Keratinocyte (primary cell): ENCODE measurements at regions not wholly inside any gene's neighbourhood (a gene's known extent, or its start where the extent isn't known, plus 50 kb on each side); places are given as distances from the start of the nearest gene placed in this dataset.

Experiments used
- DNase-seq: peaks from one replicate; pipeline ENCODE4 v3.0.0-alpha.2; 2011; ENCODE audit warnings: low read depth, missing footprints, low spot score
- FAIRE-seq: peaks from 2 replicates; lab custom pipeline; 2011; peaks lifted over from hg19 to GRCh38; lab: Jason Lieb, UNC
- H2AFZ ChIP-seq: 2 replicates; pipeline ENCODE4 v1.6.0; 2012; ENCODE audit warnings: low read length, control low read depth, inconsistent platforms; ENCODE audit not compliant: control insufficient read depth
- H3K27ac ChIP-seq: 2 replicates; pipeline ENCODE4 v1.5.1; 2011; ENCODE audit warnings: low read length; ENCODE audit not compliant: control insufficient read depth, insufficient read depth
- H3K27me3 ChIP-seq: 3 replicates; pipeline ENCODE4 v1.6.0; 2011; ENCODE audit warnings: low read length; ENCODE audit not compliant: control insufficient read depth, insufficient read depth; ENCODE audit errors: extremely low read depth
- H3K36me3 ChIP-seq, 2 experiments: 2 replicates in 1 of 2; 3 replicates in 1 of 2; pipeline ENCODE4 v1.5.1; 2011; ENCODE audit warnings: low read length in 2 of 2, mild to moderate bottlenecking in 1 of 2; ENCODE audit not compliant: control insufficient read depth in 2 of 2, insufficient read depth in 2 of 2; ENCODE audit errors: extremely low read depth in 1 of 2
- H3K4me1 ChIP-seq: 3 replicates; pipeline ENCODE4 v1.5.1; 2011; ENCODE audit warnings: low read length; ENCODE audit not compliant: control insufficient read depth, insufficient read depth; ENCODE audit errors: extremely low read depth
- H3K4me2 ChIP-seq: 3 replicates; pipeline ENCODE4 v1.6.0; 2011; ENCODE audit warnings: low read depth, low read length; ENCODE audit not compliant: control insufficient read depth, insufficient read depth; ENCODE audit errors: extremely low read depth
- H3K4me3 ChIP-seq, 3 experiments: fragments of 200-600 bp in 1 of 3; sonication (generic) in 1 of 3; 2 replicates in 2 of 3; 3 replicates in 1 of 3; pipeline ENCODE4 v1.5.1; 2011 to 2016; ENCODE audit warnings: low read length in 3 of 3, mild to moderate bottlenecking in 3 of 3, control low read depth in 2 of 3, inconsistent platforms in 1 of 3, low read depth in 1 of 3, mixed read lengths in 1 of 3, mixed run types in 1 of 3, moderate library complexity in 1 of 3; ENCODE audit not compliant: control insufficient read depth in 2 of 3, insufficient read depth in 2 of 3; ENCODE audit errors: extremely low read depth in 1 of 3
- H3K79me2 ChIP-seq: 2 replicates; pipeline ENCODE4 v1.6.0; 2012; ENCODE audit warnings: low read length; ENCODE audit not compliant: control insufficient read depth, insufficient read depth
- H3K9ac ChIP-seq: 3 replicates; pipeline ENCODE4 v1.6.0; 2011; ENCODE audit warnings: low read length; ENCODE audit not compliant: control insufficient read depth, insufficient read depth; ENCODE audit errors: extremely low read depth
- H3K9me1 ChIP-seq: 3 replicates; pipeline ENCODE4 v1.6.0; 2011; ENCODE audit warnings: low read length; ENCODE audit not compliant: control insufficient read depth, insufficient read depth; ENCODE audit errors: extremely low read depth
- H3K9me3 ChIP-seq: 2 replicates; pipeline ENCODE4 v1.5.1; 2012; ENCODE audit warnings: low read depth, low read length; ENCODE audit not compliant: control insufficient read depth
- H4K20me1 ChIP-seq: 3 replicates; pipeline ENCODE4 v1.6.0; 2011; ENCODE audit warnings: low read length; ENCODE audit not compliant: control insufficient read depth, insufficient read depth; ENCODE audit errors: extremely low read depth
- EZH2 ChIP-seq: IDR thresholded peaks from one replicate; pipeline ENCODE4 v1.6.1; 2012; ENCODE audit warnings: inconsistent platforms, mild to moderate bottlenecking, low read length, moderate library complexity
- dilution Hi-C: fragments of 300-500 bp; cut with MboI; formaldehyde crosslinking; loops from one replicate; pipeline ENCODE4 v1.7.0; 2020; ENCODE audit warnings: low sequenced_read_pairs; ENCODE audit not compliant: extremely low pct_ligation_motif_present
- TF ChIP-seq, protein P1 (sequence below), 3 experiments: IDR thresholded peaks in 1 of 3; conservative IDR thresholded peaks in 1 of 3; optimal IDR thresholded peaks in 1 of 3; 2 replicates in 2 of 3; 3 replicates in 1 of 3; pipeline versions ENCODE3 to v1.5.1; 2011; ENCODE audit warnings: low read length in 3 of 3, mild to moderate bottlenecking in 3 of 3, moderate library complexity in 2 of 3, control low read depth in 1 of 3, inconsistent platforms in 1 of 3; ENCODE audit not compliant: insufficient read depth in 2 of 3; ENCODE audit errors: extremely low read depth in 1 of 3

DNA sequence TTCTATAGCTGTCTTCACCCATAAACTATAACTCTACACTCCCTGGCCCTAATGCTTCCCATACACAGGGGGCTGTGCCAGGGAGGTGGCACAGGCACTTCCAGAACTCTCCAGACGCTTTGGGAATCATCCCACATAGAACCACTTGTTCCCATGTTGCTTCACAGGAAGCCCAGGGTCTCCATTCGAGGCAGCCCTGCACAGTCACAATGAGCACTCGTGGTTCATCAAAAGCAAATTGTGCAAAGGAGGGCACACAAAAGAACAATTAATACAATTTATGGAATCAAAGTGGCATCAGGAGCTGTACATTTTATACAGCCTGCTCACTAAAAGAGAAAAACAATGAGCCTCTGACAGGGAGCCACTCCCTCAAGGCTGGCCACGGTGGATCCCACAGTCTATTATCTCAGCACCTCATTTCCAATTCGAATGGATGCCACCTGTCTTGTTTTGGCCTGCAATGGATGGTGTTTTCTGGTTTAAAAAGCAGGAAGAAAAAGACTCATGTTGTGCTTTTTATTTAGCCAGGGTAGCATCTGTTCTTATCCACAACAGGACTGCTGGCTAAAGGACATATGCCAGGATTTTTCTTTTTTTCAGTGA lies 354.8 kb downstream of the ENC1 start:
- Histone ChIP-seq H2AFZ (no peak overlapping the region), H3K9me3 (no peaks in the 10 kb centered on the region), H3K4me3 (no peak overlapping the region), H3K36me3 (no peaks in the 10 kb centered on the region), H4K20me1 (no peaks in the 10 kb centered on the region), H3K27ac (no peak overlapping the region), H3K79me2 (no peaks in the 10 kb centered on the region), H3K9me1 (no peaks in the 10 kb centered on the region), H3K27me3 (no peaks in the 10 kb centered on the region), H3K4me1 (peaks cover 20% of the 10 kb centered on the region), H3K9ac (no peak overlapping the region), H3K4me2 (no peak overlapping the region)
- DNase-seq = no peak
- dilution Hi-C loops = no loop called here
- TF ChIP-seq EZH2 = no peak
- TF ChIP-seq, protein P1, sequence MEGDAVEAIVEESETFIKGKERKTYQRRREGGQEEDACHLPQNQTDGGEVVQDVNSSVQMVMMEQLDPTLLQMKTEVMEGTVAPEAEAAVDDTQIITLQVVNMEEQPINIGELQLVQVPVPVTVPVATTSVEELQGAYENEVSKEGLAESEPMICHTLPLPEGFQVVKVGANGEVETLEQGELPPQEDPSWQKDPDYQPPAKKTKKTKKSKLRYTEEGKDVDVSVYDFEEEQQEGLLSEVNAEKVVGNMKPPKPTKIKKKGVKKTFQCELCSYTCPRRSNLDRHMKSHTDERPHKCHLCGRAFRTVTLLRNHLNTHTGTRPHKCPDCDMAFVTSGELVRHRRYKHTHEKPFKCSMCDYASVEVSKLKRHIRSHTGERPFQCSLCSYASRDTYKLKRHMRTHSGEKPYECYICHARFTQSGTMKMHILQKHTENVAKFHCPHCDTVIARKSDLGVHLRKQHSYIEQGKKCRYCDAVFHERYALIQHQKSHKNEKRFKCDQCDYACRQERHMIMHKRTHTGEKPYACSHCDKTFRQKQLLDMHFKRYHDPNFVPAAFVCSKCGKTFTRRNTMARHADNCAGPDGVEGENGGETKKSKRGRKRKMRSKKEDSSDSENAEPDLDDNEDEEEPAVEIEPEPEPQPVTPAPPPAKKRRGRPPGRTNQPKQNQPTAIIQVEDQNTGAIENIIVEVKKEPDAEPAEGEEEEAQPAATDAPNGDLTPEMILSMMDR (optimal IDR thresholded peaks at IDR 0.05 in 1 of 3, IDR thresholded peaks at IDR 0.05 in 1 of 3, conservative IDR thresholded peaks at IDR 0.05 in 1 of 3; ENCODE audit: extremely low read depth in 1 of 3, insufficient read depth in 2 of 3, low read length in 3 of 3) = no peak
- no peak for FAIRE-seq

DNA sequence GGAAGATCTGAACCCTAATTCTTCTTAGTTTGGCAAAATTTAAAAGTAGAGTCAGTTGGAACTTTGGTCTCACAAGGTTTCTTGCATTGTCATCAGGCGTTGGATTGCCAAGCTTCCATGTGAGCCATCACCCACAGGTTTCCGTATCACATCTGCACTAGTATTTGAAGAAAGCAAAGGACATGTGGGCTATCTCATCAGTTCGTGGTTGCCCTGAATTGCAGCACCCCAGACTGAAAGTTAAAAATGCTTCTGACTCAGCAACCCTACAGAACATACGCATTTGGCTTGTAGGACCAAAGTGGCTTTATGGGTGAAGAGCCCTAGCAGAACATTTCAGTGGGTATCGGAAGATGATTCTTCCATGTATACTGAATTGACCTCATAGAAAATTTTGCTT lies 358.0 kb downstream of the ENC1 start:
- Histone ChIP-seq H3K36me3 (no peaks in the 10 kb centered on the region), H3K9me3 (no peaks in the 10 kb centered on the region), H3K9me1 (no peaks in the 10 kb centered on the region), H2AFZ (no peak overlapping the region), H3K9ac (no peak overlapping the region), H3K4me2 (no peak overlapping the region), H3K4me1 (no peaks in the 10 kb centered on the region), H3K27ac (no peak overlapping the region), H3K4me3 (no peak overlapping the region), H4K20me1 (no peaks in the 10 kb centered on the region), H3K79me2 (no peaks in the 10 kb centered on the region), H3K27me3 (no peaks in the 10 kb centered on the region)
- no peak for DNase-seq
- dilution Hi-C loops = no loop called here
- TF ChIP-seq, protein P1 (optimal IDR thresholded peaks at IDR 0.05 in 1 of 3, IDR thresholded peaks at IDR 0.05 in 1 of 3, conservative IDR thresholded peaks at IDR 0.05 in 1 of 3; ENCODE audit: extremely low read depth in 1 of 3, insufficient read depth in 2 of 3, low read length in 3 of 3) = no peak
- TF ChIP-seq EZH2 = no peak
- no peak for FAIRE-seq
